OCI-LY1 (cell line): ENCODE measurements at regions not wholly inside any gene's neighbourhood (a gene's known extent, or its start where the extent isn't known, plus 50 kb on each side); places are given as distances from the start of the nearest gene placed in this dataset.

Source experiments
- H2AFZ ChIP-seq: fragments of 200-600 bp; sonication (generic), shearing (Covaris generic); 2 replicates; pipeline ENCODE4 v1.6.0; 2014; ENCODE audit warnings: antibody characterized with exemption, mild to moderate bottlenecking, low read length
- H3F3A ChIP-seq: fragments of 200-600 bp; sonication (generic), shearing (Covaris generic); 2 replicates; pipeline ENCODE4 v1.6.0; 2014; ENCODE audit warnings: mild to moderate bottlenecking, antibody characterized with exemption, low read length, moderate library complexity; ENCODE audit not compliant: insufficient read depth
- H3K27ac ChIP-seq: fragments of 200-600 bp; sonication (generic); 2 replicates; pipeline ENCODE4 v1.5.1; 2014; ENCODE audit warnings: low read length, mixed run types, mild to moderate bottlenecking, low read depth; ENCODE audit not compliant: poor library complexity, severe bottlenecking
- H3K27me3 ChIP-seq: fragments of 200-600 bp; sonication (generic); 2 replicates; pipeline ENCODE4 v1.6.0; 2014; ENCODE audit warnings: antibody characterized with exemption, mild to moderate bottlenecking, low read length, moderate library complexity; ENCODE audit not compliant: insufficient read depth
- H3K36me3 ChIP-seq: fragments of 200-600 bp; sonication (generic); 2 replicates; pipeline ENCODE4 v1.6.1; 2014; ENCODE audit warnings: mild to moderate bottlenecking, antibody characterized with exemption, low read length, moderate library complexity, mixed read lengths; ENCODE audit not compliant: insufficient read depth
- H3K4me1 ChIP-seq: fragments of 200-600 bp; sonication (generic); 2 replicates; pipeline ENCODE4 v1.5.1; 2014; ENCODE audit warnings: mild to moderate bottlenecking, low read length, moderate library complexity; ENCODE audit not compliant: insufficient read depth, severe bottlenecking
- H3K4me2 ChIP-seq: fragments of 200-600 bp; sonication (generic), shearing (Covaris generic); 2 replicates; pipeline ENCODE4 v1.6.1; 2014; ENCODE audit warnings: low read length
- H3K4me3 ChIP-seq: fragments of 200-600 bp; sonication (generic); 2 replicates; pipeline ENCODE4 v1.5.1; 2014; ENCODE audit warnings: low read length, low read depth, mild to moderate bottlenecking, mixed read lengths; ENCODE audit not compliant: poor library complexity, severe bottlenecking
- H3K79me2 ChIP-seq: fragments of 200-600 bp; shearing (Covaris generic); 2 replicates; pipeline ENCODE4 v1.6.1; 2016; ENCODE audit warnings: mixed run types, low read length, mixed read lengths; ENCODE audit not compliant: insufficient read depth
- H3K9ac ChIP-seq: fragments of 200-600 bp; sonication (generic), shearing (Covaris generic); 2 replicates; pipeline ENCODE4 v1.6.1; 2014; ENCODE audit warnings: mild to moderate bottlenecking, low read length, mixed read lengths
- H3K9me2 ChIP-seq: fragments of 200-600 bp; sonication (generic), shearing (Covaris generic); 2 replicates; pipeline ENCODE4 v1.6.1; 2014; ENCODE audit warnings: low read depth, mild to moderate bottlenecking, low read length, mixed read lengths
- H3K9me3 ChIP-seq: fragments of 200-600 bp; shearing (Covaris generic); 2 replicates; pipeline ENCODE4 v1.6.1; 2014; ENCODE audit warnings: low read length, mixed read lengths
- H4K20me1 ChIP-seq: fragments of 200-600 bp; sonication (generic), shearing (Covaris generic); 2 replicates; pipeline ENCODE4 v1.6.0; 2016; ENCODE audit warnings: mild to moderate bottlenecking, low read length; ENCODE audit not compliant: insufficient read depth
- EZH2 ChIP-seq: fragments of 200-600 bp; sonication (generic), shearing (Covaris generic); IDR thresholded peaks from 2 replicates; pipeline ENCODE4 v1.8.0; 2017; ENCODE audit warnings: borderline replicate concordance, mixed run types, mild to moderate bottlenecking, antibody characterized with exemption, low read length, moderate library complexity, mixed read lengths
- TF ChIP-seq, protein P1 (sequence below): fragments of 200-600 bp; sonication (generic), shearing (Covaris generic); IDR thresholded peaks from 2 replicates; pipeline ENCODE4 v1.5.1; 2017; ENCODE audit warnings: mild to moderate bottlenecking, antibody characterized with exemption, low read length, moderate library complexity, mixed read lengths

DNA sequence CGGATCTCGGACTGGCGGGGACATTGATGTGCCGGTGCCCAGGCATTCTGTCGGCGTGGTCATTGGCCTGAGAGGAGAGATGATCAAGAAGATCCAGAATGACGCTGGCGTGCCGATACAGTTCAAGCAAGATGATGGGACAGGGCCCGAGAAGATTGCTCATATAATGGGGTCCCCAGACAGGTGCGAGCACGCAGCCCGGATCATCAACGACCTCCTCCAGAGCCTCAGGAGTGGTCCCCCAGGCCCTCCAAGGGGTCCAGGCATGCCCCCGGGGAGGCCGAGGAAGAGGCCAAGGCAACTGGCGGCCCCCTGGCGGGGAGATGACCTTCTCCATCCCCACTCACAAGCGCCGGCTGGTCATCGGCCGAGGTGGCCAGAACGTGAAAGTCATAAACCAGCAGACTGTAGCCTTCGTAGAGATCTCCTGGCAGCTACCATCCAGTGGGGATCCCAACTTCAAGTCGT, 106.5 kb upstream of the MTAP start:
- no peaks in the 10 kb centered on the region for H3K9me3 ChIP-seq
- TF ChIP-seq, protein P1, sequence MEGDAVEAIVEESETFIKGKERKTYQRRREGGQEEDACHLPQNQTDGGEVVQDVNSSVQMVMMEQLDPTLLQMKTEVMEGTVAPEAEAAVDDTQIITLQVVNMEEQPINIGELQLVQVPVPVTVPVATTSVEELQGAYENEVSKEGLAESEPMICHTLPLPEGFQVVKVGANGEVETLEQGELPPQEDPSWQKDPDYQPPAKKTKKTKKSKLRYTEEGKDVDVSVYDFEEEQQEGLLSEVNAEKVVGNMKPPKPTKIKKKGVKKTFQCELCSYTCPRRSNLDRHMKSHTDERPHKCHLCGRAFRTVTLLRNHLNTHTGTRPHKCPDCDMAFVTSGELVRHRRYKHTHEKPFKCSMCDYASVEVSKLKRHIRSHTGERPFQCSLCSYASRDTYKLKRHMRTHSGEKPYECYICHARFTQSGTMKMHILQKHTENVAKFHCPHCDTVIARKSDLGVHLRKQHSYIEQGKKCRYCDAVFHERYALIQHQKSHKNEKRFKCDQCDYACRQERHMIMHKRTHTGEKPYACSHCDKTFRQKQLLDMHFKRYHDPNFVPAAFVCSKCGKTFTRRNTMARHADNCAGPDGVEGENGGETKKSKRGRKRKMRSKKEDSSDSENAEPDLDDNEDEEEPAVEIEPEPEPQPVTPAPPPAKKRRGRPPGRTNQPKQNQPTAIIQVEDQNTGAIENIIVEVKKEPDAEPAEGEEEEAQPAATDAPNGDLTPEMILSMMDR, result no peak
- TF ChIP-seq EZH2, result no peak
- H3K4me2 ChIP-seq, result no peak overlapping the region
- no peaks in the 10 kb centered on the region for H3F3A ChIP-seq
- H3K36me3 ChIP-seq, result no peaks in the 10 kb centered on the region
- no peaks in the 10 kb centered on the region for H4K20me1 ChIP-seq
- H3K4me3 ChIP-seq, result no peak overlapping the region
- no peaks in the 10 kb centered on the region for H3K79me2 ChIP-seq
- H2AFZ ChIP-seq, result no peak overlapping the region
- no peak overlapping the region for H3K9ac ChIP-seq
- no peaks in the 10 kb centered on the region for H3K9me2 ChIP-seq
- no peaks in the 10 kb centered on the region for H3K27me3 ChIP-seq
- H3K27ac ChIP-seq, result no peak overlapping the region
- no peaks in the 10 kb centered on the region for H3K4me1 ChIP-seq

DNA sequence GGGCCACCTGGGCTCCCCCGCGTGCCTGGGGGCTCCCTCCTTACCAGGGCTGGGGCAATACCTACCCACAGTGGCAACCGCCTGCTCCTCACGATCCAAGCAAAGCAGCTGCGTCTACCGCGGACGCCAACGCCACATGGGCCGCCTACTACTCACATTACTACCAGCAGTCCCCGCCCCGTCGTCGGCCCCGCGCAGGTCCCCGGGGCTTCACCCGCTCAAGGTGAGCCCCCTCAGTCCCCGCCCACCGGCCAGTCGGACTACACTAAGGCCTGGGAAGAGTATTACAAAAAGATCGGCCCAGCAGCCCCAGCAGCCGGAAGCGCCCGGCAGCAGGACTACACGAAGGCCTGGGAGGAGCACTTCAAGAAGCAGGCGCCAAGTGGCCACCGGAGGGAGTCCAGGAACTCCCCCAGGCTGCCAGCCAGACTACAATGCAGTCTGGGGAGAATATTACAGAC, 106.0 kb upstream of the MTAP start:
- TF ChIP-seq, protein P1, result no peak
- TF ChIP-seq EZH2, result no peak
- Histone ChIP-seq H3K9ac (no peak overlapping the region), H3K79me2 (no peaks in the 10 kb centered on the region), H2AFZ (no peak overlapping the region), H3K4me2 (no peak overlapping the region), H3K36me3 (no peaks in the 10 kb centered on the region), H3K4me1 (no peaks in the 10 kb centered on the region), H3K9me2 (no peaks in the 10 kb centered on the region), H3K27me3 (no peaks in the 10 kb centered on the region), H3F3A (no peaks in the 10 kb centered on the region), H3K9me3 (no peaks in the 10 kb centered on the region), H4K20me1 (no peaks in the 10 kb centered on the region), H3K4me3 (no peak overlapping the region), H3K27ac (no peak overlapping the region)

DNA sequence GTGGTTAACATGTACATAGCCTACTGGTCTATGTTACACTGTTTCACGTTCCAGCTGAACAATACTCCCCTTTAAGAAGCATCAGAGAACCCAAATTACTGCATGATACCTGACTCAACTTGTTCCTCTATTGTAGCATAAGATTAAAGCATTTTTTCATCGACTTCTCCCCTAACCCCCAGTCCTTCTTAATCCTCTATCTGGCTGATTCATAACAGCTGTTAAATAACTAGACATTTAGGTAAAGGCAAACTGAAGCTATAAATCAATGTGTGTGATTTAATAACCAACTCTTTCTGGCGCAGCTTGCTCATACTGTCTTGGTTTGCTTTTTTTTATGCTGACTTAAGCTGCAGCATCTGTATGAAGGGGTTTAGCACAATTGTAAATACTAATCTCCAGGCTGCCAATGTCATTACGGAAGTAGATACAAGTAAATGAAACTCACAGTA, 94.2 kb upstream of the MTAP start:
- Histone ChIP-seq H3K79me2 (no peaks in the 10 kb centered on the region), H3K27ac (no peak overlapping the region), H3F3A (no peaks in the 10 kb centered on the region), H3K36me3 (no peaks in the 10 kb centered on the region), H2AFZ (no peak overlapping the region), H3K4me1 (no peaks in the 10 kb centered on the region), H3K27me3 (no peaks in the 10 kb centered on the region), H3K4me2 (no peak overlapping the region), H3K4me3 (no peak overlapping the region), H4K20me1 (no peaks in the 10 kb centered on the region), H3K9me3 (no peaks in the 10 kb centered on the region), H3K9me2 (no peaks in the 10 kb centered on the region), H3K9ac (no peak overlapping the region)
- no peak for TF ChIP-seq EZH2
- TF ChIP-seq, protein P1, result no peak
